Thymus (tissue), 11 donors: ENCODE measurements at regions not wholly inside any gene's neighbourhood (a gene's known extent, or its start where the extent isn't known, plus 50 kb on each side); places are given as distances from the start of the nearest gene placed in this dataset.
"Not testable (repeated sequence)": the region's sequence is repeated elsewhere in the genome, so short reads cannot be mapped to it uniquely, and the experiment has no call there.

Experiments used
- DNase-seq, 9 donors: peaks; one replicate each; pipeline ENCODE4 v3.0.0-alpha.2; 2013; ENCODE audit warnings: low spot score in 9 of 9, low read depth in 6 of 9, missing footprints in 1 of 9
- H3K27ac ChIP-seq, 2 donors: one replicate each; pipeline ENCODE4 v1.5.1; 2013; ENCODE audit warnings: control low read depth in 1 of 2, low read depth in 1 of 2, low read length in 1 of 2, mild to moderate bottlenecking in 1 of 2, moderate library complexity in 1 of 2
- H3K27me3 ChIP-seq, 2 donors: one replicate each; pipeline ENCODE4 v1.5.1; 2013; ENCODE audit warnings: low read length in 1 of 2; ENCODE audit not compliant: control insufficient read depth in 2 of 2, insufficient read depth in 1 of 2
- H3K36me3 ChIP-seq, 2 donors: one replicate each; pipeline ENCODE4 v1.5.1; 2013; ENCODE audit warnings: low read length in 1 of 2, mild to moderate bottlenecking in 1 of 2, moderate library complexity in 1 of 2; ENCODE audit not compliant: control insufficient read depth in 2 of 2, insufficient read depth in 2 of 2
- H3K4me1 ChIP-seq, 2 donors: one replicate each; pipeline ENCODE4 v1.5.1; 2013; ENCODE audit warnings: low read length in 2 of 2; ENCODE audit not compliant: control insufficient read depth in 2 of 2, insufficient read depth in 2 of 2
- H3K4me3 ChIP-seq, 2 donors: one replicate each; pipeline ENCODE4 v1.5.1; 2013; ENCODE audit warnings: low read length in 2 of 2, control low read depth in 1 of 2, mild to moderate bottlenecking in 1 of 2
- H3K9me3 ChIP-seq, 2 donors: one replicate each; pipeline ENCODE4 v1.5.1; 2013; ENCODE audit warnings: low read length in 1 of 2, mild to moderate bottlenecking in 1 of 2; ENCODE audit not compliant: control insufficient read depth in 2 of 2, insufficient read depth in 1 of 2
- WGBS: extraction: QIAGEN DNeasy Blood & Tissue Kit; methylation state at CpG from one replicate; pipeline ENCODE4 v1.1.7; 2013; 5-methylcytosine and 5-hydroxymethylcytosine counted together
- donor health status: healthy.

DNA sequence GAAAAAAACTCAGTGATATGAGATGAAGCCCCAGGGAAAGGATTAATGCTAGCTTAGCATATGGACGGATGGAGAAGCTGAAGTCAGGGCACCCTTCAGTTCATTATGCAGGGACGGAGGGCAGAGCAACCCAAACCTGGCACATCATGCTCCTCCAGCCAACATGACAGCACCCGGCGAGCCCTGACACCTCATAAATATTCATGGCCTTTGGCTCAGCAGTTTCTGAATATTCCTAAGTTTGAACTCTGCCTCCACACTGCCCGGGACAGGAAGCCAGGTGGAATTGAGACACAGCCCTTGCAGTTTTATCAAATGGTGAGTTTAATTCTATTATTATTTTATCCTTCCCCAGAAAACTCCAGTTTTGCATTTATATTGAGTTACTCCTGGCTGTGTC lies 87.3 kb upstream of the SH3BP4 start:
- 98% methylated on average over 5 of the region's 5 CpGs for WGBS
- no peak overlapping the region for H3K27ac ChIP-seq

DNA sequence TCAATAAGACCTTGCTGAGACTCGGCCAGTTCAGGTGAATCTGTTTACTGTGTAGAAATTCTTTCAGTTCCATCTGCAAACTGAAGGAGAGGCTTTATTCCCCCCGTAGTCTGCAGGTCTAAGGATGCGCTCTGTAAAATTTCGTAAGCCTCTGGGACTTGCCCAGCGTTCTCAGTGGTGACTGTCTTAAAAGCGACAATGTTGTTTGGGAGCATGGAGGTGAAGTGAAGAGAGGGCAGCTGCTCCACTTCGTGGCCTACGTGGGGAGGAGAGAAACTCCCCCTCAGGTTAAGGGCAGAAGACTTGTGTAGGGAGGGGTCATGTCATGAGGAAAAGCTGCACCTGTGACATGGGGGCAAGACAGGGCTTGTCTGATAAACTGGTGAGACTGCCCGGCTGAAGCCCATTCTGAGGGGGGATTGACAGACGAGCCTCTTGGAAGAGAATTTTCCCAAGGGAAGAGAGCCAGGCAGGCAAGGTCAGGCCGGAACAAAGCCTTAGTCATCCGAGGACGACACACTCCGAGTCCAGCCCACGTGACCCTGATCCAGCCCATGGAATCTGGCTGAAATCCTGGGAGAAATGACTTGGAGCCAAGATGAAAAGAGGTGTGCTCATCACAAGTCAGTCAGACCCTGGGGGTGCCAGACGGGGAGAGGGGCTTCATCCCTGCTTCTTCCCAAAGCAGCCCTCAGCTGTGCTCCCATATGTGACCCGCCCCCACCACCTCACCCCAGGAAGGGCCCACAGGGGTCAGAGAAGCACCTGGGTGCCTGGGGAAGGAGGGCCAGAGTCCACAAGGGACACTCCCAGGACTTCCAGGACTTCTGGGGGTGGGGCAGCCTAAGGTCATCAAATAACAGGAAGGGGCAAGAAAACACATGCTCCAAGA lies 88.5 kb upstream of the SH3BP4 start:
- Histone ChIP-seq H3K27ac (peak overlapping the region; percentile 61 to 66), H3K4me1 (peaks cover 0 to 3% of the 10 kb centered on the region in 2 donors), H3K4me3 (no peak overlapping the region), H3K9me3 (peaks cover 0 to 3% of the 10 kb centered on the region in 2 donors), H3K27me3 (no peaks in the 10 kb centered on the region), H3K36me3 (no peaks in the 10 kb centered on the region)
- no peak for DNase-seq
- 91% methylated on average over 17 of the region's 17 CpGs for WGBS

More for the DNA sequence above, 87.3 kb upstream of the SH3BP4 start:
- H3K4me3 ChIP-seq: no peak overlapping the region
- peaks cover 0 to 3% of the 10 kb centered on the region in 2 donors for H3K4me1 ChIP-seq
- no peaks in the 10 kb centered on the region for H3K27me3 ChIP-seq
- H3K9me3 ChIP-seq: peaks cover 0 to 3% of the 10 kb centered on the region in 2 donors
- no peaks in the 10 kb centered on the region for H3K36me3 ChIP-seq
- no peak for DNase-seq

DNA sequence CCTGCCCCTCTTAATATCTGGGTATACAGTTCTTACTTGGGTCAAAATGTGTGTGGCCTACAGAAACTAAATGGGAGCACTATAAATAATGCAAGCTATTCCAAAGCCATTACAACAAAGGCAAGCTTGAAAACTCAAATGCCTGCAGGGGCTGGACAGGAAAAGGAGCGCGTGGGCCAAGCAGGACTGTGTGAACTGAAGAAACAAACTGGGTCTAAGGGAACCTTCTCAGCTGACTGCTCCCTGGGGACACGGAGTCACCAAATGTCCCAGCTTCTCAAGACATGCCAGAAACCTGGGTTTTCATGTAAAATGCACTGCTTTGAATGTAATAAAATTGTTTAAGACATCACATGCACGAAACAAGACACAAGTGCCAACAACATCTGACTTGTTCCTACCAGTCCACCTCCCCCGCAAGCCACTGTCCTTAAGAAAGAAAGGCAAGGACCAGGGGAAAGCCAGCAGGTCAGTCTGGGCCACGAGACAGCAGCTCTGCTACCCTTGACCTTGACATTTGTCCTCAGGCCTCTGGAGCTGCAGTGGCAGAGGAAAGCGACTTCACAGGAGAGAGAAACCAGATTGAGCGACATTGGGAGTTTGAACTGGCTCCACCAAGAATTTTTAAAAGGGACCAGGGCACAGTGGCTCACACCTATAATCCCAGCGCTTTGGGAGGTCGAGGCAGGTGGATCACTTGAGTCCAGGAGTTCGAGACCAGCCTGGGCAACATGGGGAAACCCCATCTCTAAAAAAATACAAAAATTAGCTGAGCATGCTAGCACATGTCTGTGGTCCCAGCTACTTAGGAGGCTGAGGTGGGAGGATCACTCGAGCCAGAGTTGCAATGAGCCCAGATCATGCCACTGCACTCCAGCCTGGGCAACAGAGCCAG lies 89.7 kb upstream of the SH3BP4 start:
- Histone ChIP-seq H3K4me3 (no peak overlapping the region), H3K27ac (no peak overlapping the region), H3K9me3 (peaks cover 0 to under 1% of the 10 kb centered on the region in 2 donors), H3K4me1 (peaks cover 0 to 3% of the 10 kb centered on the region in 2 donors), H3K36me3 (no peaks in the 10 kb centered on the region), H3K27me3 (no peaks in the 10 kb centered on the region)
- 91% methylated on average over 12 of the region's 12 CpGs for WGBS
- no peak for DNase-seq

DNA sequence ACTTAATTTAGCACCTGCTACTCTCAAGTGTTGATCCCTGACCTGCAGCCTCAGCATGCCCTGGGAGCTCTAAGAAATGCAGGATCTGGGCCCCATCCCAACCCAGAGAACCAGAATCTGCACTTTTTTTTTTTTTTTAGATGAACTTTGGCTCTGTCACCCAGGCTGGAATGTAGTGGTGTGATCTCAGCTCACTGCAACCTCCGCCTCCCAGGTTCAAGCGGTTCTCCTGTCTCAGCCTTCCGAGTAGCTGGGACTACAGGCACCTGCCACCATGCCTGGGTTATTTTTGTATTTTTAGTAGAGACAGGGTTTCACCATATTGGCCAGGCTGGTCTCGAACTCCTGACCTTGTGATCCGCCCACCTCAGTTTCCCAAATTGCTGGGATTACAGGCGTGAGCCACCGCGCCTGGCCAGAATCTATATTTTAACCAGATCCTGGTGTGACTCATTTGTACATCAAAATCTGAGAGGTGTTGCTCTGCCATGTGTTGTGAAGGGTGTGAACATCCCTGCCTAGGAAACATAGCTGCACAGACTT lies 92.4 kb upstream of the SH3BP4 start:
- not testable (repeated sequence) for H3K4me3 ChIP-seq, H3K27ac ChIP-seq, H3K36me3 ChIP-seq, H3K4me1 ChIP-seq, H3K9me3 ChIP-seq, H3K27me3 ChIP-seq, DNase-seq
- WGBS: 98% methylated on average over 8 of the region's 8 CpGs

DNA sequence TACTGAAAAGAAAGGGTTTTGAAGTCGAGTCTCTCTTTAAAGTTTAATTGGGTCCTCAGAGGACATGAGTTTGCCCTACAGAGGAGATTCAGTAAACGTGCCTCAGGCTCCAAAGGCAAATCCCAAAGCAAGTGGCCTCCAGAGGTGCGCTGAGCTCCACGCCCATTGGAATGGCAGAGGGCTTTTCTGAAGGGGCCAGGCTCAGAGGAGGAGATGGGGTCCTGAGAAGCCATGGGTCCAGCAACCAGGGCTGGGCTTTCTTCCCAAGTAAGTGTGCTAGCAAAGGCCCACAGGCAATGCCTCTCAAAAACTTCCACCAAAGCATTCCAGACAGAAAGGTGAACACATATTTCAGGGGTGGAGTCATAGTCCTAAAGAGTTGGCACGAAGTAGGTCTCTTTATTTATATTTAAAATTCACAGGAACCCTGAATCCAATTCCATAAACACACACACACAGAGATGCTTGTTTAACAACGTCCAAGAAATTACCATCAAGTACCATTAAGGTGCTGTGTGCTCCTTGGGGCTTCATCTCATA lies 93.0 kb upstream of the SH3BP4 start:
- DNase-seq: no peak
- 94% methylated on average over 6 of the region's 6 CpGs for WGBS
- no peaks in the 10 kb centered on the region for H3K27me3 ChIP-seq
- H3K4me3 ChIP-seq: no peak overlapping the region
- H3K9me3 ChIP-seq: no peaks in the 10 kb centered on the region
- H3K36me3 ChIP-seq: no peaks in the 10 kb centered on the region
- no peak overlapping the region for H3K27ac ChIP-seq
- H3K4me1 ChIP-seq: peaks cover 0 to 3% of the 10 kb centered on the region in 2 donors

DNA sequence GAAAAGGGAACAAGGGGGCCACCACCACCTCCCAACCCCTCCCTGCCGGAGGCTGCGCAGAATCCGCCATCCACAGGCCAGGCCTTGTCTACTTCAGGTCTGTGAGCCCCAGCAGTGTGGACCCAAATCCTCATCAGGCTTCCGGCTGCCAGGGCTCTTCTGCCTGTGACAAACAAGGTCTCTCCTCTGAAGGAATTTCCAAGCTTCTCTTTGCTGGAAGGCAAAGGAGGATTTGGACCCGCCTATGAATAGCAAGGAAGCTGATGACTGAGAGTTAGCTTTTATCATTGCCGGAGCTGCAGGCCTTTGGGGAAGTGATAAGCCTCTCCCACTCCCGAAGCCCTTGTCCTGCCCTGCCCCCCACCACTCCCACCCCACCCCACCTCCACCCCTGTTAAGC lies 93.7 kb upstream of the SH3BP4 start:
- WGBS: 95% methylated on average over 7 of the region's 7 CpGs
- H3K27me3 ChIP-seq: no peaks in the 10 kb centered on the region
- H3K27ac ChIP-seq: no peak overlapping the region
- H3K4me1 ChIP-seq: no peaks in the 10 kb centered on the region
- no peak for DNase-seq
- H3K36me3 ChIP-seq: no peaks in the 10 kb centered on the region
- no peaks in the 10 kb centered on the region for H3K9me3 ChIP-seq
- H3K4me3 ChIP-seq: no peak overlapping the region

DNA sequence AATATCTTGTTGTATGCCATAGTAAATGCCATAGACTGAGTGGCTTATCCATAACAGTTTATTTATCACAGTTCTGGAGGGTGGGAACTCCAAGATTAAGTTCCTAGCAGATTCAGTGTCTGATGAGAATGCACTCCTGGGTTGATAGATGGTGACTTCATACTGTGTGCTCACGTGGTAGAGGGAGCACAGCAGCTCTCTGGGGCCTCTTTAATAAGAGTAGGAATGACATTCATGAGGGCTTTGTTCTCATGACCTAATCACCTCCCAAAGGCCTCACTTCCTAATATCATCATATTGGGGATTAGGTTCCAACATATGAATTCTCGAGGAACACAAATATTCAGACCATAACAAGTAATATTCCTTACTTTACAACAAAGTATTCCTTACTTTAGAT lies 98.1 kb upstream of the SH3BP4 start:
- no peaks in the 10 kb centered on the region for H3K27me3 ChIP-seq
- H3K4me3 ChIP-seq: no peak overlapping the region
- H3K4me1 ChIP-seq: no peaks in the 10 kb centered on the region
- WGBS: 91% methylated on average over 2 of the region's 2 CpGs
- no peaks in the 10 kb centered on the region for H3K9me3 ChIP-seq
- DNase-seq: no peak
- H3K36me3 ChIP-seq: no peaks in the 10 kb centered on the region
- H3K27ac ChIP-seq: no peak overlapping the region

DNA sequence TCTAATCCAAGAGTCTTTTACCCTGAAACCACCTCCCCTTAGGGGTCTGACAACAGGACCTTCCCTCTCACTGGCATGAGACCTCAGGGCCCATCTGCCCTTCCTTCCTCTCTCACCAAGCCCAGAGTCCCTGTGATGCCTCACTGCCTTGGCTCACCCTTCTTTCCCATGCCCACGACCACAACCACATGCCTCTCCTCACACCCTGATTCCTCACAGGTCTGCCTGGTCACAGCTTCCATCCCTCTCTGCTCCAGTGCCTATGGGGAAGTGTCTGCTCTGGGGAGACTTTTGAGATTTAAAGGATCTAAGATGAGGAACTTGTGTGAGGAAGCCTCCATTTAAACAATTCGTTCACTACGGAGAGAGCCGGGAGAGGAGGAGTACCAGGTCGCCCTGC lies 98.9 kb upstream of the SH3BP4 start:
- Histone ChIP-seq H3K4me3 (no peak overlapping the region), H3K27ac (no peak overlapping the region), H3K27me3 (no peaks in the 10 kb centered on the region), H3K4me1 (no peaks in the 10 kb centered on the region), H3K36me3 (no peaks in the 10 kb centered on the region), H3K9me3 (no peaks in the 10 kb centered on the region)
- WGBS: 78% methylated on average over 5 of the region's 5 CpGs
- no peak for DNase-seq
